IPS-15b (cell line): ENCODE measurements at regions not wholly inside any gene's neighbourhood (a gene's known extent, or its start where the extent isn't known, plus 50 kb on each side); places are given as distances from the start of the nearest gene placed in this dataset.

Source experiments
- H3K27me3 ChIP-seq: one replicate; pipeline ENCODE4 v1.6.1; 2013; ENCODE audit warnings: low read length; ENCODE audit not compliant: control insufficient read depth, insufficient read depth
- H3K36me3 ChIP-seq: one replicate; pipeline ENCODE4 v1.6.1; 2013; ENCODE audit warnings: low read length; ENCODE audit not compliant: control insufficient read depth, insufficient read depth
- H3K4me1 ChIP-seq: one replicate; pipeline ENCODE4 v1.6.1; 2013; ENCODE audit warnings: mild to moderate bottlenecking, low read length; ENCODE audit not compliant: control insufficient read depth, insufficient read depth
- H3K4me3 ChIP-seq: one replicate; pipeline ENCODE4 v1.5.1; 2013; ENCODE audit warnings: low read depth, low read length
- H3K9ac ChIP-seq: one replicate; pipeline ENCODE4 v1.6.1; 2013; ENCODE audit warnings: low read depth, mild to moderate bottlenecking, low read length
- H3K9me3 ChIP-seq: one replicate; pipeline ENCODE4 v1.6.1; 2013; ENCODE audit warnings: mild to moderate bottlenecking, low read length; ENCODE audit not compliant: control insufficient read depth, insufficient read depth

DNA sequence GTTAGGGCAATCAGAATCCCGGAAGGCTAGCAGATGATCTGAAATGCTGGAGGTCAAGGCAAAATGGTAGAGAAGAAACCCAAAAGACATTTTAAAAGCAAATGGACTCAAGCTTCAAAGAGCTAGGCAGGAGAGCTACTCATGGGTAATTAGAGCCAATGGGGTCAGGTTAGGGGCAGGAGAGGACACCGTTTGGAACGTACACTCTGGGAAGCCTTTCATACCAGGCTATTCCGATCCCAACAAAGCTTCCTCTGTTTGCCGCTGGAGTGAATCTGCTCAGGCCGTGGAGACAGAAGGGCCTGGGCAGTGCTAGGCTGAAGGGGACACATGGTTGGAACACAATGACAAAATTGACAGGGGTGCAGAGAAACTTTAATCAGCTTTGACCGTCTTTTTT, 346.6 kb downstream of the RPS6KC1 start:
- Histone ChIP-seq H3K4me1 (no peaks in the 10 kb centered on the region), H3K9ac (no peak overlapping the region), H3K36me3 (no peaks in the 10 kb centered on the region), H3K4me3 (no peak overlapping the region), H3K27me3 (no peaks in the 10 kb centered on the region), H3K9me3 (no peaks in the 10 kb centered on the region)

DNA sequence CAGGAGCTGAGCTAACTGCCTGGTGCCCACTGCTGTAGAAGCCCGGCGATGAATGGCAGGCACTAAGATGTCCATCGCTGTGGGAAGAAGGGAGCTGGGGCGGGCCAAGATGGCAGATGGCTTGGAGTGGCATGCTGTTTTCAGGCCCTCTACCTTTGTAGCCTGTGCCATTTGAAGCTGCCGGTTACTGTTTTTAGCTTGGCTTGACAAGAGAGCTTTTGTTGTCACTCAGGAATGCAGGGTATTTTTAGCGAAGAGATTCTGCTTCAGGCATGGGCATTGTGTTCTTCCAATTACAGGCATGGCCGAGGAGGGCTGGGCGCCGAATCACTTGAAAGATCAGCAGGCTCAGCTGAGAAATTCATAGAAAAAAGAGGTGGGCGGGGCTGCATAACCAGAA, 348.7 kb downstream of the RPS6KC1 start:
- Histone ChIP-seq H3K27me3 (no peaks in the 10 kb centered on the region), H3K4me1 (no peaks in the 10 kb centered on the region), H3K9me3 (no peaks in the 10 kb centered on the region), H3K4me3 (no peak overlapping the region), H3K9ac (no peak overlapping the region), H3K36me3 (no peaks in the 10 kb centered on the region)

DNA sequence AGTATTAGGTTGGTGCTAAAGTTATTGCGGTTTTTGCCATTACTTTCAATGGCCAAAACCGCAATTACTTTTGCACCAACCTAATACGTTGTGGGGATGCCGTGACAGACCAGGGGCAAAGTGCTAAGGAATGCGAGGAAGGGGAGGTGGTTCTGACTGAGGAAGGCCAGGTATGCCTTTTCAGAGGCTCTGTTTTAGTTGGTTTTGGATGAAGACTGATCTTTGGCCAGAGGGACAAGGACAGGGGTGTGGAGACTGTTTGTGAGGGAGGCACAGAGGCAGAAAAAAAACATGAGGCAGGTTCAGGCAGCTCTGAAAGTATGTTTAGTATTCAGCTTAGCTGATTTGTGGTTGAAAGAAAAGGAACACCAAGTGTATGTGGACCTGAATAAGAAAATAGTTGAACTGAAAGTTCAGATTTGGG, 358.2 kb downstream of the RPS6KC1 start:
- Histone ChIP-seq H3K4me3 (no peak overlapping the region), H3K27me3 (no peaks in the 10 kb centered on the region), H3K36me3 (no peaks in the 10 kb centered on the region), H3K9me3 (no peaks in the 10 kb centered on the region), H3K9ac (no peak overlapping the region), H3K4me1 (no peaks in the 10 kb centered on the region)

DNA sequence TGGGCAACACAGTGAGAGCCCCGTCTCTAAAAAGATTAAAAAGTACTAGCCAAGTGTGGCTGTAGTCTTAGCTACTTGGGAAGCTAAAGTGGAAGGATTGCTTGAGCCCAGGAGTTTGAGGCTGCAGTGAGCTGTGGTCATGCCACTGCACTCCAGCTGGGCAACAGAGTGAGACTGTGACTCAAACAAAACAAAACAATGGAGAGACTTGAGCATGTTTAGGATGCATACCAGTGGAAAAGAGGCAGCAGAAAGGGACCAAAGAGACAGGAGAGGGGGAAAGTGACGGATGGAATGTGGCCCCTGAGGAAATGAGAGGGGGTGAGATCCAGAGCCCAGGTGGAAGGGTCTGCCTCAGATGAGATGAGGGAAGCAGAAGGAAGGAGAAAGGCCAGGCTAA, 358.9 kb downstream of the RPS6KC1 start:
- Histone ChIP-seq H3K9ac (no peak overlapping the region), H3K4me1 (no peaks in the 10 kb centered on the region), H3K36me3 (no peaks in the 10 kb centered on the region), H3K4me3 (no peak overlapping the region), H3K27me3 (no peaks in the 10 kb centered on the region), H3K9me3 (no peaks in the 10 kb centered on the region)

DNA sequence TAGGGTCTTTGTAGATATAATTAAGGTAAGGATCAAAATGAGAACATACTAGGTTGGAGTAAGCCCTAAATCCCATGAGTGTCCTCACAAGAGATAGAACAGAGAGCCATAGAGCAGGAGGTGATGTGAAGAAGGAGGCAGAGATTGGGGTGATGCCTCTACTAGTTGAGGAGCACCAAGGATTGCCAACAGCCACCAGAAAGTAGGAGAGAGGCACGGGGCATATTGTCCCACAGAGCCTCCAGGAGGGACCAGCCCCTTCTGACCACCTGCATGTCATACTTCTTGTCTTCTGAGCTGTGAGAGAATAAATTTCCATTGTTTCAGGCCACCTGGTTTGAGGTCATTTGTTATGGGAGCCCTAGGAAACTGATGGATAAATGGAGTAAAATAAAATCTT, 363.3 kb downstream of the RPS6KC1 start:
- no peaks in the 10 kb centered on the region for H3K36me3 ChIP-seq
- H3K4me3 ChIP-seq = no peak overlapping the region
- H3K9me3 ChIP-seq = no peaks in the 10 kb centered on the region
- H3K4me1 ChIP-seq = no peaks in the 10 kb centered on the region
- no peak overlapping the region for H3K9ac ChIP-seq
- H3K27me3 ChIP-seq = no peaks in the 10 kb centered on the region

DNA sequence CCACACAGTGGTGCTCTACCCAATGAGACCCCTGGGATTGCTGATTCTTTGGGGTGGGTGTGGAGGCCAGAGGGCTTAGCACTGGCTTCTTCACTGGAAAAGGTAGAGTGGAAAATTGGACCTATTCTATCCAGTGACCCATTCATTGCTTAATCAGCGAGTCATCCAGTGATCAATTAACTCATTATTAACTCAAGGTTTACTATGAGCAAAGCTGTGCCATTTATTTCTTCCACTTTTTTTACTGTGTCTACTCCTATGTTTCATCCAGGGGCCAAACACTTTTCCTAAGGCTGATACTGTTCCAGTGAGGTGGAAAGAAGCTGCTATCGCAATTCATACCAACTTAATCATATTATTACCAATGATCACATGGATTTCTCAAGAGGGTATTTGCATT, 363.9 kb downstream of the RPS6KC1 start:
- no peaks in the 10 kb centered on the region for H3K4me1 ChIP-seq
- no peak overlapping the region for H3K4me3 ChIP-seq
- H3K27me3 ChIP-seq = no peaks in the 10 kb centered on the region
- no peaks in the 10 kb centered on the region for H3K36me3 ChIP-seq
- no peaks in the 10 kb centered on the region for H3K9me3 ChIP-seq
- H3K9ac ChIP-seq = no peak overlapping the region

DNA sequence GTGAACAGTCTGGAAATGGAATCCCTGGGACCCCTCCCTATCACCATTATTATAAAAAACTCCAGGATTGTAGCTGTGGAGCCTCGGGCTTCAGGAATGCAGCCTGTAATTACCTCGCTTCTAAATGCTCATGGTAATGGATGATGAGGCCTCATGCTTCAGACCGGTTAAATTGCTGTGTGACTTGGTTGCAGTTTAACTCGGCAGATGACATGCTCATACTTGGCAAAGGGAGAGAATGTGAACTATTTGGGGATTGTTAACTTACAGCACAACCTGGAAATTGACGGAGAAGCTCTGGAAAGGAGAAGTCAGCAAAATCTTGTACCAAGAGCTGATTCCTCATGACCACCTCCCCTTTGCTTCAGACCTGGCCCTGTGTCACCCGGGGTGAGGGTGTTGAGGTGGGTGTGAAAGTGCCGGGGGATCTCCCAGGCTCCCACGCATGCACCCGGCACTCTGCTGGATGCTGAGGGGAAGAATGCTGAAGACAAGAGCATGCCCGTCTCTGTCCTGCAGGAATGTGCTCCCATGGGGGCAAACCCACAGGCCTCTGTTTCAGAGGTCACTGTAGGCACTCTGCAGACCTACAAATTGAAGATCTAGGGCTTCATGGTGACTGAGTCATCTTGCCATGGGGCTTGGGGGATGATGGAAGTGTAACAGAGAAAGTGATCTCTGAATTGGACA, 364.8 kb downstream of the RPS6KC1 start:
- Histone ChIP-seq H3K4me3 (no peak overlapping the region), H3K9me3 (no peaks in the 10 kb centered on the region), H3K27me3 (no peaks in the 10 kb centered on the region), H3K36me3 (no peaks in the 10 kb centered on the region), H3K9ac (no peak overlapping the region), H3K4me1 (no peaks in the 10 kb centered on the region)

DNA sequence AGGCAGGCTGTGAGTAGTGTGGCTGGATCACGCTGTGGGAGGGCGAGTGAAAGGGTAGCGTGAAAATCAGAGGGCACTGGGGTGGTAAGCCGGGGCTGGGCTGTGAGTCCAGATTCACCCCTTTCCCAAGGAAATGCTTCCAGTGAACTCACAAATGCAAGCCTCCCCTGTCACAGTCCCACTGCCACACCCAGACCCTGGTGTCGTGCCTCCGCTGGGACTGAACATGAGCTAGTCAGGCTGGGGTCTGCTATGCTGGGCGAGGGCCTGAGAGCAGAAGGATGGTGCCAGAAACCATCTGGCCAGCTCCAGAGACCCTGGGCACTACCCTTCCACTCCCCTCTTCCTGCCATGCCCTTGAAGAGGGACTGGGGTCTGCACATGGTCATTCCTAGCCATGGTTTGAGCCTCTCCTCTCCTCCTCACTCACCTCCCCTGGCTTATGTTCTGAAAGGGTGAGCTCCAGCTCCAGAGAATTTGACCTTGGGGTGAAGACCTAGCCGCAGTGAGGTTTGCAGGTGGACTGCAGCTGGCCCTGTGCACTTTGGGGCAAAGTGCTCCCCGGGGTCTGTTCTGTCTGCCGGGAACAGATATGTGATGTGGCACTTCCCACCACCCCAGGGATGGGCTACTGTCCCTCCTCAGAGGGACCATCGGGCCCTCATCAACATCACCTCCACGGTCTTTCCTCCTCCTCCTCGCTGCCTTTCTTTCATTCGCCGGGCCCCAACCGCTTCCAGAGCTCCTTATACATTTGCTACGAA, 365.6 kb downstream of the RPS6KC1 start:
- Histone ChIP-seq H3K36me3 (no peaks in the 10 kb centered on the region), H3K4me3 (no peak overlapping the region), H3K27me3 (no peaks in the 10 kb centered on the region)

DNA sequence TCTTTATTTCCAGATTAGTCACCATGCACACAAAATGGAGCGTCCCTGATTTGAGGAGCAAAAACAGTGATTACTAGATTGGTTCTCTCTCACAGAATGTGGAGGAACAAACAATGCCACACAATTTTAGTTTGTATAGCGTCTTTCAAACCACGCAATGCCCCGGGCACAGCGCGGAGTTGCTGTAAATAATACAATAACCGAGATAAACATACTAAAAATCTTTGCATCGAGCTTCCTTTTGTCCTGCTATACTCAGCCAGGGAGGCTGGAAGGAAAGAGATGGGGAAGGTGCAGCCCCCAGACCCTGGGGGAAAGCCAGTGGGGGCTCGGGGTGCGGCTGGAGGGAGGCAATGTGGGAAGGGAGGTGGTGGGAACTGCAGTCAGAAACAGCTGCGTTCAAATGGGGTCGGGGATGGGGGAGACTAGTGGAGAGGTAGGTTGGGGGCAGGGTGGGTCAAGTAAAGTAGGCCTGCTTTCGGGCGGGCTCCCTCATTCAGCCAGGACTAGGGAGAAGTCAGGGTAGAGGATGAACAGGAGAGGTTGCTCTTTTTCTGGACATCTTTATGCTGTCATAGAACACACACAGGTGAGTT, 366.3 kb downstream of the RPS6KC1 start:
- Histone ChIP-seq H3K27me3 (no peaks in the 10 kb centered on the region), H3K9ac (no peak overlapping the region), H3K9me3 (no peaks in the 10 kb centered on the region), H3K4me1 (no peaks in the 10 kb centered on the region), H3K4me3 (no peak overlapping the region), H3K36me3 (no peaks in the 10 kb centered on the region)

More for the DNA sequence above, 365.6 kb downstream of the RPS6KC1 start:
- Histone ChIP-seq H3K4me1 (no peaks in the 10 kb centered on the region), H3K9me3 (no peaks in the 10 kb centered on the region), H3K9ac (no peak overlapping the region)

DNA sequence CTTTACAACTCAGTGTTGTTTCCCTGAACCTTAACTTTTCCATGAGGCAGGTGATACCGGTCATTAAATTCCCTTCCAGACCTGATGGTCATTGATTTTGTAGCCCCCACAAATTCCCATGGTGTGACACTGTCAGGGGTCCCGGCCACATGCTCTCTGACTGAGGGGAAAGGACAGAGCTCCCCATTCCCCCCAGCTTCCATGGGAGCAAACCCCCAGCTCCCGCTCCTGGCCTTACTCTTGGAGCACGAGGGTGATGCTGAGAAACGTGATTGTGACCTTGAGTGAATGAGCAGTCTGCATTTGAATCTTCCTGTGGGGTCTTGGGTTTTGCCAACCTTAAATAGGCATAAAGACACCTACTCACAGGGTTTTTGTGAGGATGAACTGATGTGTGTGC, 366.8 kb downstream of the RPS6KC1 start:
- Histone ChIP-seq H3K36me3 (no peaks in the 10 kb centered on the region), H3K9me3 (no peaks in the 10 kb centered on the region), H3K4me1 (no peaks in the 10 kb centered on the region), H3K27me3 (no peaks in the 10 kb centered on the region), H3K9ac (no peak overlapping the region), H3K4me3 (no peak overlapping the region)

DNA sequence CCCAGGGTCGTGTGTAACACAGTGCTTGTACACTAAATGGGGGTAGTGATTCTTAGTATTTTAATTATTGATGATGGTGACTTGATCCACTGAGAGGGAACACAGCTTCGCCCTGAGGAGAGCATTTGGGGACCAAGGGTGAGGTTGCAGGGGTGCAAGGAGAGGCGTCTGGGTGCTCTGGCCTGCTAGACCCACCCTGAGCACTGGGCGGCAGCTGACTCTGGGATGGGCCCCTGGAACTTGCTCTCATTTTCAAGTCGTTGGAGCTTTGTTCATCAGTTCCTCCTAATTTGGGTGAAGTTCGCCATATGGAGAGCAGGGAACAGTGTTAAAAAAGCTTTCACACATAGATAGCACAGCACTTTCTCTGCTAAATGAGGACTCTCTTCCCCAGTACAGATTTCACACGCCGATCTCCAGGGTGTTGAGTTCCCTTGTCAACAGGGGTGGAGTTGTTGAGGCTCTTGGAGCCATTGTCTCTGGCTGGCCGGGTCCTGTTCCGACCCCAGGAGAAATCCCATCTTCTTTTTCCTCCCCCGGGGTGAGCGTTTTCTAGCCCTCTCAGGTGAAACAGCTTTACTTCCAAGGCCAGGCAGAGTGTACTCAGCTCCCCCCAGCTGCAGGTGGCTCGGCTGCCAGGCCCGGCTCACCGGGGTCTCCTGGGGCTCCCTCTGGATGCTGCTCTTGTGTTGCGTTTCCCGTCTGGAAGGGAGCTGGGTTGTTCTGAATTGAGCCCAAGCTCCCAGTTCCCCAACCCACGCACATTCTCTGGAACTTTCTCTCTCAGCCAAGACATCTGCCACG, 367.4 kb downstream of the RPS6KC1 start:
- Histone ChIP-seq H3K4me3 (no peak overlapping the region), H3K4me1 (no peaks in the 10 kb centered on the region), H3K9ac (no peak overlapping the region), H3K27me3 (no peaks in the 10 kb centered on the region), H3K9me3 (no peaks in the 10 kb centered on the region), H3K36me3 (no peaks in the 10 kb centered on the region)
